NCI-H2196 treated with DMSO at 0.1 percent for 48 hours (cell line): ENCODE measurements at regions not wholly inside any gene's neighbourhood (a gene's known extent, or its start where the extent isn't known, plus 50 kb on each side); places are given as distances from the start of the nearest gene placed in this dataset.
"Not testable (repeated sequence)": the region's sequence is repeated elsewhere in the genome, so short reads cannot be mapped to it uniquely, and the experiment has no call there.

Experiments used
- DNase-seq: peaks from one replicate; lab custom pipeline; 2025; ENCODE audit not compliant: unreplicated experiment; lab: John Stamatoyannopoulos, UW

- no peak for DNase-seq
Measured at GRCh38 chr6:1230689-1231605, 81.0 kb upstream of the FOXQ1 start.

DNA sequence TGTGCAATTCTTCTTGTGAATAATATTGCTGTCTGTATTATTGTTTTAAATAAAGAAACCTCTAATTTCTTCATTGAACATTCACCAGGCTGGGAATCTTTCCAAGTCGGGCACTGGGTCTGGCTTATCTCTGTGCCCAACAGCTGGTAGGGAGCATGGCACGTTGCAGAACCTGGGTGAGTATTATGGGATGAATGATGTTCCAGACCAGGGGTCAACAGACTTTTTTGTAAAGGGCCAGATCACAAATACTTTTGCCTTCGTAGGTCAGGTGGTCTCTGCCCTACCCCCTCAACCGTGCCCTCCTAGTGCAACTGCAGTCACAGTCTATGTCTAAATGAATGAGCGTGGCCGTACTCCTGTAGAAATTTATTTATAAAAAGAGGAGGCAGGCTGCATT, 81.6 kb upstream of the FOXQ1 start:
- no peak for DNase-seq

- DNase-seq = no peak
Measured at GRCh38 chr6:1229808-1230207, 82.1 kb upstream of the FOXQ1 start.

- no peak for DNase-seq
Measured at GRCh38 chr6:1229301-1229700, 82.6 kb upstream of the FOXQ1 start.

- no peak for DNase-seq
Measured at GRCh38 chr6:1228754-1229191, 83.1 kb upstream of the FOXQ1 start.

DNA sequence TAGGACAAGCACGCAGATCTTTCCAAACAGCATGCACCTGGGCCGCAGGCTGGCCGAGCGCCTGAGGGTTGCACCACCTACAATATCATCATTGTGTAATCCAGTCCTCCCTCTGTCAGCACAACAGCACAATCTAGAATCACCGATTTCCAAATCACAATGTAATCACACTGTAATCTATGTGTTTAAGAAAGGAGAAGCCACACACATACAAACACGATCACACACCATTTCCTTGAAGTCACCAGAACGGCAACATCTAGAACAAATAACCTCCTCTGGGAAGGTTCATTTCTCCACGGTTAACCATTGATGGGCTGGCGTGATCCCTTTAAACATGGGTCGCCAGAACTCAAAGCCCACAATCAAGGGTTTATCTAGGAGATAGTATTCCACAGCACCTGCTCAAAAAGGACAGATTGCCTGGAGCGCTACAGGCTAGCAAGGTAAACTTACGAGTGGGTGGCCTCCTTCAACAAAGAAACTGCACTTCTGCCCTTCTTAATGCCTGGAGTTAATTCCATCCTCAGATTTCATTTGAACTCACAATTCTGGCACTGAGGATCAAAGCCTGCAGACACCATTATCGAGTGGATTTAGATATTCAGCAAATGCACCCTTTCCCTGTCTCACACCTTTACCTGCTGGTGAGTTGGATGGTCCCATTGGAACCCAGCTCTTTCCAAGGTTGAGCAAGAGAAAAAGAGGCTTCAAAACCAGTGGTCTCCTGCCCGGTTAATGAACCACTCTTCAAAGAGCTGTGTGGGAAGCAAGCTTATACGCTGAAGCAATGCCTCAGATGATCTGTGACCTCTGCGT, 83.8 kb upstream of the FOXQ1 start:
- DNase-seq = no peak

DNA sequence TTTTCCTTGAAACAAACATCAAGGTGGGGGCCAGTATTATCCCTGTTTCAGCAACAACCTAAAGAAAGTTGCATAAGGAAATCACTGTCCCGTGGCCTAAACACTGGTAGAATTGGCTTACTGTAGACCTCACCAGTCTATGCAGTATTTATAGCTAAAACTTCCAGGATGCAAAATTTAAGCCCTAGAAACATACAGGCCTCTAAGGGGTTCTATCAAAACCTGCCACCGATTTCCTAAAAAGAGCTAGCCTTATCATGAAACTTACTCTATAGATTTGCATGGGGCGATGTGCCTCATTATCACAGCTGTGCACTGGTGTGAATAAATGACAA, 84.3 kb upstream of the FOXQ1 start:
- DNase-seq = no peak

DNA sequence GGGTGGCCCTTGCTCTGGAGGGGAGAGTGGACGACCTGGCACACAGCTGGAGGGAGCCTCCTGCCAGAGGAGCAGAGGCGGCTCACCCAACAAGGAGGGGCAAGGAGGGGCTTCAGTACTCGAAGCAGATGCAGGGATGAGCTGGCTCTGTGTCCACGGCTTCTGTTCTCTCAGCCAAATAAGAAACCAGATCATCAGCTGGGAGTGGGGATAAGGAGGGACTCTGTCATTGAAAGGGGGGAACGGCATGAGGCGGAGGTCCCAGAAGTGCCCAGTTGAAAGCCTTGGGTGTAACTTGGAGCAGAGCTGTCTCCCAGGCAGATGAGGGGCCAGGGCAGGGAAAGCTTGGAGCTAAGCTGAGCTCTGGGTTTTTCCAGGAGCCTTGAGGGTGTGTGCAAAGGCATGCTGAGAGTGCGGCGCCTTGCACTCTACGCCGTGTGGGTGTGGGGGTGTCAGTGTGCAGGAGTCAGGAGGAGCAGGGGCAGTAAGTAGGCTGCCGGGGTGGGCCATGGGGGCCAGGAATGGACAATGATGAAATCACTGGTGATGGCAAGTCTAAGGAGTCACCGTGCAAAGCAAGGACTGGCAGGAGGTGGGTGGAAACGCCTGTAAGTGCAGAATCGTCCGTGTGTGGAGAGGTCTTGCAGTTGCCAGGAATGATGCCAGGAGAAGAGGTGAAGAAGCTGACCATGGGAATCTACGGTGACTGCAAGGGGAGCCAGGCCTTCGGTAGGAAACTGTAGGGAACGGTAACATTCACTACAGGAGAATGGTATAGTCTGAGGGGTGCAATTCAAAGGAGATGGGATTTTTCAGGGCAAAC, 85.4 kb upstream of the FOXQ1 start:
- DNase-seq = no peak

DNA sequence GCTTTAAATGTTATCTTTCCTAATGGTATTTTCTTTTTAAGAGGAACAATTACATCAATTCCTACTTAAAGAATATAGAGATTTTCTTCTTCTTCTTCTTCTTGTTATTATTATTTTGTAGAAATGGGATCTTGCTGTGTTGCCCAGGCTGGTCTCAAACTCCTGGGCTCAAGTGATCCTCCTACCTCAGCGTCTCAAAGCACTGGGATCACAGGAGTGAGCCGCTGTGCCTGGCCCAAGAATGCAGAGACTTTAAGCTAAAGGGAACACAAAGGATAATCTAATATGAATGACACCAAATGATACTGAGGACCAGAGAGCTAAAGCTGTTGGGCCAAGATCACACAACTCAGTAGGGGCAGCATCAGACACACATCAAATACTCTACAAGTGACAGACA, 87.4 kb upstream of the FOXQ1 start:
- DNase-seq = no peak

DNA sequence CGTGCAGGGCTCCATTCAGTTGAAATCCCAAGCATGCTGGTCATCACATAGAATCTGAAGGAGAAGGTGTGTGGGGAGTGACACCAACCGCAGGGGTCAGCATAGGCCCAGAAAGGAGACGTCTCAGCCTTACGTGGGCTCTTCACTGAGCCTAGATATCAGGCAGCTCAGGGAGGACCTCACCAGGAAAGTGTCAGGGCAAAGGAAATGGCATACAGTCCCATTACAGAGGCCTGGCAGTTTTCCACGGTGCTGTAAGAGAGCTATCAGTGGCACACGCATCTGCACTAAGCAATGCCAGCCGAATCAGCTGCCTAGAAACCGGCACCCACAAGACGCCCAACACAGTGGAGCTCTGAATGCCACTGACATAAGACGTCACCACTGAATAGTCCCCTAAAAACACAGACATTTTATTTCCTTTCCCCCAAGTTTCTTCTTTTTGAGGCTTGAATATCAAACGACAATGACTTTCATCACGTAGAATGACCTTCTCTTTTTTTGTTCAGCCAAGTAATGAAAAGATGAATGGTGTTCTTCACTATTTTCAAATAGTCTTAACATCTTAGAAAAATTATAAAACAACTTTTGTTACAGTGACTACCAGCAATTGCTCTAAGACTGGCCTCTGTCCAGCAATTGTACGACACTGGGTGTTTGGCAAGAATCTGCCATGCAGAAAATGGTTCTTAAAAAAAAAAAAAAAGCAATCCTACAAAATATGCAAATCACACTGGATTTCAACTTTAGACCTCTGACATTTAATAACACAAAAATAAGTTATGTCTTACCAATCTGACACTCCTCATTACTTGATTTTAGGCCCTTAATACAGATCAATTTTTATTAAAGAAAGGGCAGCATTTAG, 88.9 kb upstream of the FOXQ1 start:
- DNase-seq = no peak

DNA sequence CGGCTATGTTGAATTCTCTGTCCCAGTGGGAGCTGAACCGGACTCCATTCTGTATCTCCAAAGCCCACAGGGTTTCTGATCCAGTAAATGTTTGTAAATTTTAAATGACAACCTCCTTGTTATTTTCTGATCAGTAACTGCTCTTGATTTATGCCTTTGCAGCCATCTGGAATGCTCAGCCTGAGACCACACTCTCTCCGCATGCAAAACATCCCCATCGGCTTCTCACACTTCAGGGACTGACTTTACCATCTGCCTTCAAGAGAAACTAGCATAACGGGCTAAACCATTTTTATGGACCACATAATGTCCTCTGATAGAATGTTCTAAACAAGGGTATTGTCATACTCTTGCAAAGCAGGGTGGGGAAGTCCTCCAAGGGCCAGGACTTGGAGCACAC, 94.5 kb upstream of the FOXQ1 start:
- no peak for DNase-seq

DNA sequence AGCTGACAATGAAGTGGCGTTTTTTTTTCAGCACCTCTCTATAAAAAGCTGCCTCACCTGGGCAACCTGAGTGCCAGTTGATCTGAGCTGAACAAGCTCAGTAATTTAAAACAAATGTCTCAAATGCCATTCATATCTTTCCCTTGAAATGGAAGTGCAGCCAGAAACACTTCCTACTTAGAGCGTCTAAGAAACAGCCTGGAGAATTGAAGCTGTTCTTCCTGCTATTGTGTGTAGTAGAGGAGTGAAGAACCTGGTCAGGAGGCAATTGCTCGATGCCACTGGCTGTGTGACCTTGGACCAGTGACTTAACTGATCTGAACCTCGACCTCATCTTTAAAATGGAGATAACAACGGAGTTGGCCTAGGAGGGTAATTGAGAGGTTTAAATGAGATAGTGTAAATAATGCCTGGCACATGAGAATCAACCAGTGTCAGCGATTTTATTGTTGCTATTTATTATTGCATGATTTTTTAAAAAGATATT, 95.4 kb upstream of the FOXQ1 start:
- no peak for DNase-seq

- no peak for DNase-seq
Measured at GRCh38 chr6:1215884-1216487, 95.9 kb upstream of the FOXQ1 start.

- no peak for DNase-seq
Measured at GRCh38 chr6:1215023-1215422, 96.9 kb upstream of the FOXQ1 start.

DNA sequence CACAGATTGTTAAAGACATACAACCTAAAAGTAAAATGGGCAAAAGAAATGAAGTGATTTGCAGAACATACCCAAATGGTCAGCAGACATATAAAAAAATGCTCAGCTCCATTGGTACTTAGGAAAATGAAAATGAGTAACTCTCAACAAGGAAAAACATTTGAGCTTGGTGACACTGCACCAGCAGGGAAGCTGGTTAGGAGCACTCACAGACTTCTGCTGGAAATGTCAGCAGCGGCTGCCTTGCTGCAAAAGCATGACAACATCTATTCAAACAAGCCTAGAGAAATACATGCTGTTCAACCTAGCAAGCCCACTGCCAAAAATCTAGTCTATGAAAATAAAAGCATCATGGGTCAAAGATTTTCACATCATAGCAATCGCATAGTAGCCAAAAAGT, 99.0 kb upstream of the FOXQ1 start:
- DNase-seq = no peak

GRCh38 chr6:1212138-1212537, 99.8 kb upstream of the FOXQ1 start:
- not testable (repeated sequence) for DNase-seq

DNA sequence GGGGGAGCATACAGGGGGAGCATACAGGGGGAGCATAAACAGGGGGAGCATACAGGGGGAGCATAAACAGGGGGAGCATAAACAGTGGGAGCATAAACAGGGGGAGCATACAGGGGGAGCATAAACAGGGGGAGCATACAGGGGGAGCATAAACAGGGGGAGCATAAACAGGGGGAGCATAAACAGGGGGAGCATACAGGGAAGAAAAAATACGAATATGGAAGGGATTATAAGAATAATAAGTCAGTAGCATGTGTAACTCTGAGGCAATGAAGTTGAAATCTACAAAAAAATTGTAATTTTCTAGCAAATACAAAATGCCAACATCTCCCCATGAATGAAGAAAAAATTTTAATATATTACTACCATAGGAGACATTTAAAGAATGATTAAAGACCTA, 101.3 kb upstream of the FOXQ1 start:
- DNase-seq = not testable (repeated sequence)

- no peak for DNase-seq
Measured at GRCh38 chr6:1208876-1209275, 103.0 kb upstream of the FOXQ1 start.

- no peak for DNase-seq
Measured at GRCh38 chr6:1203546-1203945, 108.4 kb upstream of the FOXQ1 start.

DNA sequence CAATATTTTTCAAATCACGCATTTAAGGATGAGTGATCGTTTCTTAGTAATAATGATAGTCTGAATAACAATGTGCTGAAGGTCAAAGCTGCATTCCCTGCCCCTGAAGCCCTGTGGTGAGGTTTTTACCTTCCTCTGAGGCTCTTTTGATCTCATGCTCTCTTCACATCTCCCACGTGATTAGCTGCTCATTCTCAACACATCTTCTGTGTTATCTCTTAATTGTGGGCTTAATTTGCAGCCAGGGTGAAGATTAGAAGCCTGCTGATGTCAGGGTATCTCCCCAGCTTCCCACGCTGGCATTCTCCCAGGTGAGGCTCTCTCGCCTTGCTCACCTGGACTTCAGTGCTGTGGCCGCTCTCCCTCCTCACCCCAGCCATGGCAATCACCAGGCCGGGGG, 109.7 kb upstream of the FOXQ1 start:
- no peak for DNase-seq
